ENCODE measurements at regions not wholly inside any gene's neighbourhood (a gene's known extent, or its start where the extent isn't known, plus 50 kb on each side); places are given as distances from the start of the nearest gene placed in this dataset.

- TF ChIP-seq TAF1 (IDR thresholded peaks at IDR 0.05; ENCODE audit: low read depth, low read length) (no peak), POLR2AphosphoS5 (IDR thresholded peaks at IDR 0.05; ENCODE audit: low read depth, low read length) (no peak), POLR2A (IDR thresholded peaks at IDR 0.05; ENCODE audit: low read depth, low read length) (no peak)
Measured at GRCh38 chr4:115456231-115456630, 342.8 kb upstream of the NDST4 start.

Measured in GM12891 (cell line).